HepG2 (cell line): ENCODE measurements at regions not wholly inside any gene's neighbourhood (a gene's known extent, or its start where the extent isn't known, plus 50 kb on each side); places are given as distances from the start of the nearest gene placed in this dataset.

Experiments used
- ATAC-seq: fragments of 200-7000 bp; cut with Tn5 transposase; 3 replicates; pipeline ENCODE4 v1.9.1; 2020; ENCODE audit warnings: mild to moderate bottlenecking, moderate library complexity
- BruUV-seq: library from RNA; stranded (reverse); fragments of 400-500 nt; replicated peaks from 2 replicates; lab custom pipeline; 2021; lab: Mats Ljungman, UMichigan
- CTCF ChIA-PET: fragments of 300-600 bp; formaldehyde crosslinking; extraction: SDS; loops from one replicate; lab custom pipeline; 2021; ENCODE audit warnings: low total read pairs, inconsistent platforms, low intra/inter-chr PET ratio; lab: Yijun Ruan, JAX
- POLR2A ChIA-PET: fragments of 350-600 bp; sonication (Branson Sonifier 250); formaldehyde crosslinking; loops from one replicate; lab custom pipeline; 2020; ENCODE audit warnings: antibody characterized with exemption, inconsistent platforms; lab: Yijun Ruan, JAX
- DNase-seq: peaks from one replicate; pipeline ENCODE4 v3.0.0-alpha.2; 2015; ENCODE audit warnings: low spot score
- FAIRE-seq: peaks from 3 replicates; lab custom pipeline; 2011; peaks lifted over from hg19 to GRCh38; lab: Jason Lieb, UNC
- H2AFZ ChIP-seq: one replicate; pipeline ENCODE4 v1.6.1; 2011; ENCODE audit warnings: low read length, inconsistent platforms
- H3K27ac ChIP-seq: fragments of 300-600 bp; 3 replicates; pipeline ENCODE4 v1.8.0; 2011; ENCODE audit warnings: mixed run types, mild to moderate bottlenecking, mixed read lengths, low read length, inconsistent platforms; ENCODE audit not compliant: insufficient read depth; ENCODE audit errors: extremely low read length
- H3K27me3 ChIP-seq, 2 experiments: fragments of 200-600 bp in 1 of 2; 2 replicates in 1 of 2; 3 replicates in 1 of 2; pipeline versions ENCODE4 v1.6.0 to v1.8.0; 2011; ENCODE audit warnings: low read length in 2 of 2, mild to moderate bottlenecking in 2 of 2, moderate library complexity in 2 of 2, inconsistent platforms in 1 of 2; ENCODE audit not compliant: insufficient read depth in 2 of 2, control insufficient read depth in 1 of 2
- H3K36me3 ChIP-seq, 2 experiments: fragments of 200-600 bp in 1 of 2; replicated peaks in 1 of 2; 2 replicates in 1 of 2; 3 replicates in 1 of 2; pipeline versions ENCODE4 v1.5.1 to v1.8.0; 2011; ENCODE audit warnings: low read length in 2 of 2, inconsistent platforms in 1 of 2; ENCODE audit not compliant: insufficient read depth in 2 of 2, control insufficient read depth in 1 of 2
- H3K4me1 ChIP-seq: 2 replicates; pipeline ENCODE4 v1.5.1; 2012; ENCODE audit warnings: low read length, inconsistent platforms; ENCODE audit not compliant: insufficient read depth
- H3K4me2 ChIP-seq: 2 replicates; pipeline ENCODE4 v1.6.0; 2011; ENCODE audit warnings: low read depth, low read length, inconsistent platforms
- H3K4me3 ChIP-seq, 3 experiments: fragments of 200-600 bp in 1 of 3; sonication (generic), shearing (Covaris generic) in 1 of 3; replicated peaks in 1 of 3; 2 replicates each; pipeline ENCODE4 v1.5.1; 2011 to 2016; ENCODE audit warnings: low read length in 3 of 3, inconsistent platforms in 2 of 3, low read depth in 2 of 3, mild to moderate bottlenecking in 2 of 3, control low read depth in 1 of 3, mixed read lengths in 1 of 3; ENCODE audit not compliant: insufficient read depth in 1 of 3
- H3K79me2 ChIP-seq: one replicate; pipeline ENCODE4 v1.6.1; 2011; ENCODE audit warnings: low read length, inconsistent platforms; ENCODE audit not compliant: insufficient read depth
- H3K9ac ChIP-seq: 2 replicates; pipeline ENCODE4 v1.6.0; 2011; ENCODE audit warnings: mild to moderate bottlenecking, low read depth, low read length, inconsistent platforms; ENCODE audit not compliant: insufficient read depth
- H3K9me3 ChIP-seq: 2 replicates; pipeline ENCODE4 v1.5.1; 2012; ENCODE audit warnings: mild to moderate bottlenecking, low read length
- H4K20me1 ChIP-seq: 2 replicates; pipeline ENCODE4 v1.6.0; 2011; ENCODE audit warnings: inconsistent platforms, mild to moderate bottlenecking, low read length, moderate library complexity; ENCODE audit not compliant: insufficient read depth
- CREB1 ChIP-seq, 2 experiments: fragments of 450-650 bp in 1 of 2; IDR thresholded peaks; 2 replicates each; pipeline ENCODE4 v1.6.1; 2016 to 2017; ENCODE audit warnings: control low read depth in 1 of 2, mild to moderate bottlenecking in 1 of 2, missing compliant biosample characterization in 1 of 2, missing genetic modification characterization in 1 of 2
- HNF4G ChIP-seq, 2 experiments: sonication (generic) in 1 of 2; formaldehyde crosslinking in 1 of 2; IDR thresholded peaks; 2 replicates each; pipeline versions ENCODE4 v1.4.0 to v1.6.1; 2011 to 2020; ENCODE audit warnings: borderline replicate concordance in 2 of 2, low read depth in 2 of 2, mild to moderate bottlenecking in 2 of 2, low read length in 1 of 2, missing genetic modification reagents in 1 of 2, moderate library complexity in 1 of 2
- KLF9 ChIP-seq: IDR thresholded peaks from 2 replicates; pipeline ENCODE4 v1.6.1; 2016; ENCODE audit warnings: low read depth
- KMT2A ChIP-seq: sonication (generic); formaldehyde crosslinking; IDR thresholded peaks from 2 replicates; pipeline ENCODE4 v1.4.0; 2020; ENCODE audit warnings: missing genetic modification reagents
- SRSF4 ChIP-seq: fragments of 200-400 bp; formaldehyde crosslinking; IDR thresholded peaks from one replicate; pipeline ENCODE4 v1.6.1; 2018; ENCODE audit warnings: mild to moderate bottlenecking, low read depth, low read length, moderate library complexity; ENCODE audit not compliant: poor library complexity, severe bottlenecking
- THAP7 ChIP-seq: sonication (generic); formaldehyde crosslinking; IDR thresholded peaks from 2 replicates; pipeline ENCODE4 v1.8.1; 2023; ENCODE audit warnings: mild to moderate bottlenecking, missing genetic modification reagents
- ZBTB7A ChIP-seq: sonication (generic); formaldehyde crosslinking; IDR thresholded peaks from 2 replicates; pipeline ENCODE4 v1.8.0; 2022; ENCODE audit warnings: mild to moderate bottlenecking, missing genetic modification reagents
- ZNF124 ChIP-seq: sonication (generic); formaldehyde crosslinking; IDR thresholded peaks from 2 replicates; pipeline ENCODE4 v1.4.0; 2020; ENCODE audit warnings: missing genetic modification reagents
- ZNF24 ChIP-seq: fragments of 450-650 bp; IDR thresholded peaks from 2 replicates; pipeline ENCODE4 v1.6.1; 2017; ENCODE audit warnings: antibody characterized with exemption, mild to moderate bottlenecking
- ZNF562 ChIP-seq: sonication (generic); formaldehyde crosslinking; IDR thresholded peaks from 2 replicates; pipeline ENCODE4 v1.8.0; 2022; ENCODE audit warnings: missing genetic modification reagents, borderline replicate concordance
- ZNF720 ChIP-seq: sonication (generic); formaldehyde crosslinking; IDR thresholded peaks from 2 replicates; pipeline ENCODE4 v1.4.0; 2020; ENCODE audit warnings: missing genetic modification reagents
- WGBS: methylation state at CpG from one replicate; pipeline ENCODE4 v1.1.6; 2017; ENCODE audit warnings: low lambda C conversion rate; 5-methylcytosine and 5-hydroxymethylcytosine counted together
- in situ Hi-C: cut with HindIII; loops from 2 replicates; pipeline ENCODE4 v1.10.0; 2017; ENCODE audit warnings: low pct_unique_long_range_greater_than_20kb; ENCODE audit not compliant: extremely low pct_ligation_motif_present
- intact Hi-C: fragments of 100-400 bp; cut with micrococcal nuclease; formaldehyde crosslinking; loops from one replicate; pipeline ENCODE4 v1.10.0; 2022; ENCODE audit not compliant: unreplicated experiment
- TF ChIP-seq, protein P1 (sequence below): sonication (generic); formaldehyde crosslinking; IDR thresholded peaks from 2 replicates; pipeline ENCODE4 v1.9.0; 2021; ENCODE audit warnings: mild to moderate bottlenecking, missing genetic modification reagents
- TF ChIP-seq, protein P2 (sequence below): sonication (generic); formaldehyde crosslinking; conservative IDR thresholded peaks from 2 replicates; pipeline ENCODE4 v1.4.0; 2020; ENCODE audit warnings: missing genetic modification reagents

GRCh38 chr3:104731074-104731473 lies 635.6 kb upstream of the ALCAM start:
- intact Hi-C loops = no loop called here
- ChIA-PET POLR2A (no interaction called here), CTCF (no interaction called here)
- no peak overlapping the region for H3K4me3 ChIP-seq
- DNase-seq (no peak), FAIRE-seq (no peak), ATAC-seq (no peak)
- H3K9me3 ChIP-seq = no peaks in the 10 kb centered on the region
- no peaks in the 10 kb centered on the region for H3K27me3 ChIP-seq
- H4K20me1 ChIP-seq = no peaks in the 10 kb centered on the region
- no TSS peak for BruUV-seq
- 2% methylated on average over 3 of the region's 3 CpGs for WGBS
- TF ChIP-seq ZBTB7A (CRISPR knock-in tag) = no peak
- no peak for TF ChIP-seq KLF9 (CRISPR knock-in tag)
- no peak for TF ChIP-seq HNF4G (IDR thresholded peaks at IDR 0.05; ENCODE audit: borderline replicate concordance, low read depth, low read length)
- no peak for TF ChIP-seq HNF4G (CRISPR knock-in tag; IDR thresholded peaks at IDR 0.05; ENCODE audit: borderline replicate concordance, low read depth)
- TF ChIP-seq ZNF24 = no peak
- TF ChIP-seq CREB1 (IDR thresholded peaks at IDR 0.05) = no peak
- TF ChIP-seq CREB1 (CRISPR knock-in tag; IDR thresholded peaks at IDR 0.05) = no peak
- TF ChIP-seq ZNF562 (CRISPR knock-in tag) = no peak
- TF ChIP-seq SRSF4 = no peak
- no peak for TF ChIP-seq THAP7 (CRISPR knock-in tag)
- no peak for TF ChIP-seq ZNF124 (CRISPR knock-in tag)
- TF ChIP-seq, protein P1, sequence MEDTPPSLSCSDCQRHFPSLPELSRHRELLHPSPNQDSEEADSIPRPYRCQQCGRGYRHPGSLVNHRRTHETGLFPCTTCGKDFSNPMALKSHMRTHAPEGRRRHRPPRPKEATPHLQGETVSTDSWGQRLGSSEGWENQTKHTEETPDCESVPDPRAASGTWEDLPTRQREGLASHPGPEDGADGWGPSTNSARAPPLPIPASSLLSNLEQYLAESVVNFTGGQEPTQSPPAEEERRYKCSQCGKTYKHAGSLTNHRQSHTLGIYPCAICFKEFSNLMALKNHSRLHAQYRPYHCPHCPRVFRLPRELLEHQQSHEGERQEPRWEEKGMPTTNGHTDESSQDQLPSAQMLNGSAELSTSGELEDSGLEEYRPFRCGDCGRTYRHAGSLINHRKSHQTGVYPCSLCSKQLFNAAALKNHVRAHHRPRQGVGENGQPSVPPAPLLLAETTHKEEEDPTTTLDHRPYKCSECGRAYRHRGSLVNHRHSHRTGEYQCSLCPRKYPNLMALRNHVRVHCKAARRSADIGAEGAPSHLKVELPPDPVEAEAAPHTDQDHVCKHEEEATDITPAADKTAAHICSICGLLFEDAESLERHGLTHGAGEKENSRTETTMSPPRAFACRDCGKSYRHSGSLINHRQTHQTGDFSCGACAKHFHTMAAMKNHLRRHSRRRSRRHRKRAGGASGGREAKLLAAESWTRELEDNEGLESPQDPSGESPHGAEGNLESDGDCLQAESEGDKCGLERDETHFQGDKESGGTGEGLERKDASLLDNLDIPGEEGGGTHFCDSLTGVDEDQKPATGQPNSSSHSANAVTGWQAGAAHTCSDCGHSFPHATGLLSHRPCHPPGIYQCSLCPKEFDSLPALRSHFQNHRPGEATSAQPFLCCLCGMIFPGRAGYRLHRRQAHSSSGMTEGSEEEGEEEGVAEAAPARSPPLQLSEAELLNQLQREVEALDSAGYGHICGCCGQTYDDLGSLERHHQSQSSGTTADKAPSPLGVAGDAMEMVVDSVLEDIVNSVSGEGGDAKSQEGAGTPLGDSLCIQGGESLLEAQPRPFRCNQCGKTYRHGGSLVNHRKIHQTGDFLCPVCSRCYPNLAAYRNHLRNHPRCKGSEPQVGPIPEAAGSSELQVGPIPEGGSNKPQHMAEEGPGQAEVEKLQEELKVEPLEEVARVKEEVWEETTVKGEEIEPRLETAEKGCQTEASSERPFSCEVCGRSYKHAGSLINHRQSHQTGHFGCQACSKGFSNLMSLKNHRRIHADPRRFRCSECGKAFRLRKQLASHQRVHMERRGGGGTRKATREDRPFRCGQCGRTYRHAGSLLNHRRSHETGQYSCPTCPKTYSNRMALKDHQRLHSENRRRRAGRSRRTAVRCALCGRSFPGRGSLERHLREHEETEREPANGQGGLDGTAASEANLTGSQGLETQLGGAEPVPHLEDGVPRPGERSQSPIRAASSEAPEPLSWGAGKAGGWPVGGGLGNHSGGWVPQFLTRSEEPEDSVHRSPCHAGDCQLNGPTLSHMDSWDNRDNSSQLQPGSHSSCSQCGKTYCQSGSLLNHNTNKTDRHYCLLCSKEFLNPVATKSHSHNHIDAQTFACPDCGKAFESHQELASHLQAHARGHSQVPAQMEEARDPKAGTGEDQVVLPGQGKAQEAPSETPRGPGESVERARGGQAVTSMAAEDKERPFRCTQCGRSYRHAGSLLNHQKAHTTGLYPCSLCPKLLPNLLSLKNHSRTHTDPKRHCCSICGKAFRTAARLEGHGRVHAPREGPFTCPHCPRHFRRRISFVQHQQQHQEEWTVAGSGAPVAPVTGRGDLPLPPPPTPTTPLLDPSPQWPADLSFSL (CRISPR knock-in tag) = no peak
- TF ChIP-seq ZNF720 (CRISPR knock-in tag) = no peak
- TF ChIP-seq, protein P2, sequence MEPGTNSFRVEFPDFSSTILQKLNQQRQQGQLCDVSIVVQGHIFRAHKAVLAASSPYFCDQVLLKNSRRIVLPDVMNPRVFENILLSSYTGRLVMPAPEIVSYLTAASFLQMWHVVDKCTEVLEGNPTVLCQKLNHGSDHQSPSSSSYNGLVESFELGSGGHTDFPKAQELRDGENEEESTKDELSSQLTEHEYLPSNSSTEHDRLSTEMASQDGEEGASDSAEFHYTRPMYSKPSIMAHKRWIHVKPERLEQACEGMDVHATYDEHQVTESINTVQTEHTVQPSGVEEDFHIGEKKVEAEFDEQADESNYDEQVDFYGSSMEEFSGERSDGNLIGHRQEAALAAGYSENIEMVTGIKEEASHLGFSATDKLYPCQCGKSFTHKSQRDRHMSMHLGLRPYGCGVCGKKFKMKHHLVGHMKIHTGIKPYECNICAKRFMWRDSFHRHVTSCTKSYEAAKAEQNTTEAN (CRISPR knock-in tag) = no peak
- TF ChIP-seq KMT2A (CRISPR knock-in tag) = no peak
- no peaks in the 10 kb centered on the region for H3K4me1 ChIP-seq
- no peak overlapping the region for H3K9ac ChIP-seq
- H3K27ac ChIP-seq = no peak overlapping the region
- no peak overlapping the region for H3K4me2 ChIP-seq
- no peak overlapping the region for H2AFZ ChIP-seq
- no peaks in the 10 kb centered on the region for H3K79me2 ChIP-seq
- in situ Hi-C loops = no loop called here
- no peaks in the 10 kb centered on the region for H3K36me3 ChIP-seq
